GM12878 (cell line): ENCODE measurements at regions not wholly inside any gene's neighbourhood (a gene's known extent, or its start where the extent isn't known, plus 50 kb on each side); places are given as distances from the start of the nearest gene placed in this dataset.

ENCODE experiments used
- ATAC-seq: fragments of 200-7000 bp; cut with Tn5 transposase; 3 replicates; pipeline ENCODE4 v1.9.1; 2020; ENCODE audit warnings: mild to moderate bottlenecking, moderate library complexity
- BruUV-seq: library from RNA; stranded (reverse); fragments of 400-500 nt; replicated peaks from 2 replicates; lab custom pipeline; 2021; lab: Mats Ljungman, UMichigan
- CTCF ChIA-PET: fragments of 300-600 bp; sonication (Branson Sonifier 250); formaldehyde crosslinking; extraction: SDS; loops from one replicate; lab custom pipeline; 2021; ENCODE audit warnings: inconsistent platforms; lab: Yijun Ruan, JAX
- POLR2A ChIA-PET: fragments of 350-600 bp; formaldehyde crosslinking; extraction: SDS; loops from one replicate; lab custom pipeline; 2021; ENCODE audit warnings: inconsistent platforms; lab: Charles Lee
- RAD21 ChIA-PET: fragments of 300-600 bp; sonication (Branson Sonifier 250); formaldehyde crosslinking; loops from one replicate; lab custom pipeline; 2023; ENCODE audit warnings: antibody characterized with exemption; ENCODE audit not compliant: unreplicated experiment; lab: Charles Lee
- SMC1A ChIA-PET: fragments of 300-600 bp; sonication (Branson Sonifier 250); formaldehyde crosslinking; loops from one replicate; lab custom pipeline; 2023; ENCODE audit not compliant: unreplicated experiment, uncharacterized antibody; lab: Charles Lee
- DNase-seq: peaks from one replicate; pipeline ENCODE4 v3.0.0-alpha.2; 2011; ENCODE audit warnings: low read depth, low spot score
- FAIRE-seq: peaks from 3 replicates; lab custom pipeline; 2011; peaks lifted over from hg19 to GRCh38; lab: Jason Lieb, UNC
- H2AFZ ChIP-seq: 2 replicates; pipeline ENCODE4 v1.6.0; 2011; ENCODE audit warnings: low read depth, low read length, control low read depth; ENCODE audit not compliant: control insufficient read depth
- H3K27ac ChIP-seq: 2 replicates; pipeline ENCODE4 v1.5.1; 2011; ENCODE audit warnings: control low read depth; ENCODE audit not compliant: control insufficient read depth, insufficient read depth
- H3K27me3 ChIP-seq, 2 experiments: replicated peaks in 1 of 2; 2 replicates each; pipeline versions ENCODE4 v1.6.0 to v1.6.1; 2011; ENCODE audit warnings: low read length in 1 of 2; ENCODE audit not compliant: control insufficient read depth in 2 of 2, insufficient read depth in 2 of 2
- H3K36me3 ChIP-seq, 2 experiments: 2 replicates each; pipeline ENCODE4 v1.5.1; 2011; ENCODE audit warnings: low read length in 1 of 2; ENCODE audit not compliant: control insufficient read depth in 2 of 2, insufficient read depth in 2 of 2
- H3K4me1 ChIP-seq: 2 replicates; pipeline ENCODE4 v1.6.1; 2011; ENCODE audit warnings: mild to moderate bottlenecking, low read length, moderate library complexity, mixed read lengths; ENCODE audit not compliant: control insufficient read depth, insufficient read depth
- H3K4me2 ChIP-seq: 2 replicates; pipeline ENCODE4 v1.6.0; 2011; ENCODE audit warnings: control low read depth; ENCODE audit not compliant: control insufficient read depth, insufficient read depth
- H3K4me3 ChIP-seq: fragments of 200-600 bp; sonication (generic); 2 replicates; pipeline ENCODE4 v1.5.1; 2016
- H3K79me2 ChIP-seq: 2 replicates; pipeline ENCODE4 v1.6.0; 2011; ENCODE audit warnings: low read length; ENCODE audit not compliant: control insufficient read depth, insufficient read depth
- H3K9ac ChIP-seq: 2 replicates; pipeline ENCODE4 v1.8.0; 2011; ENCODE audit warnings: low read length, control low read depth, mixed read lengths; ENCODE audit not compliant: control insufficient read depth, insufficient read depth
- H3K9me3 ChIP-seq: replicated peaks from 3 replicates; pipeline ENCODE4 v1.5.1; 2011; ENCODE audit warnings: mild to moderate bottlenecking, low read length; ENCODE audit not compliant: control insufficient read depth, insufficient read depth
- H4K20me1 ChIP-seq: 2 replicates; pipeline ENCODE4 v1.6.0; 2011; ENCODE audit not compliant: control insufficient read depth, insufficient read depth
- FOXK2 ChIP-seq: fragments of 450-650 bp; IDR thresholded peaks from 2 replicates; pipeline ENCODE4 v1.6.1; 2017; ENCODE audit warnings: mild to moderate bottlenecking, moderate library complexity
- IKZF1 ChIP-seq: fragments of 450-650 bp; conservative IDR thresholded peaks from 2 replicates; pipeline ENCODE4 v1.6.1; 2017; ENCODE audit warnings: antibody characterized with exemption, mild to moderate bottlenecking
- IKZF2 ChIP-seq, 2 experiments: fragments of 450-650 bp; IDR thresholded peaks; 2 replicates each; pipeline ENCODE4 v1.6.1; 2017; ENCODE audit warnings: mild to moderate bottlenecking in 2 of 2, moderate library complexity in 2 of 2
- SPI1 ChIP-seq: IDR thresholded peaks from 2 replicates; pipeline ENCODE4 v1.6.1; 2011; ENCODE audit warnings: low read depth, mild to moderate bottlenecking, low read length, moderate library complexity, borderline replicate concordance; ENCODE audit not compliant: insufficient read depth
- WGBS: methylation state at CpG from one replicate; pipeline ENCODE4 v1.1.6; 2016; ENCODE audit warnings: low lambda C conversion rate; ENCODE audit not compliant: insufficient replicate concordance, insufficient coverage; ENCODE audit errors: missing lambda C conversion rate; 5-methylcytosine and 5-hydroxymethylcytosine counted together
- in situ Hi-C: fragments of 300-500 bp; cut with MboI; formaldehyde crosslinking; loops from 9 replicates; pipeline ENCODE4 v1.14.3; 2018; ENCODE audit warnings: mixed read lengths
- intact Hi-C: fragments of 100-400 bp; cut with micrococcal nuclease; formaldehyde crosslinking; loops from one replicate; pipeline ENCODE4 v1.14.2; 2022; ENCODE audit not compliant: unreplicated experiment

DNA sequence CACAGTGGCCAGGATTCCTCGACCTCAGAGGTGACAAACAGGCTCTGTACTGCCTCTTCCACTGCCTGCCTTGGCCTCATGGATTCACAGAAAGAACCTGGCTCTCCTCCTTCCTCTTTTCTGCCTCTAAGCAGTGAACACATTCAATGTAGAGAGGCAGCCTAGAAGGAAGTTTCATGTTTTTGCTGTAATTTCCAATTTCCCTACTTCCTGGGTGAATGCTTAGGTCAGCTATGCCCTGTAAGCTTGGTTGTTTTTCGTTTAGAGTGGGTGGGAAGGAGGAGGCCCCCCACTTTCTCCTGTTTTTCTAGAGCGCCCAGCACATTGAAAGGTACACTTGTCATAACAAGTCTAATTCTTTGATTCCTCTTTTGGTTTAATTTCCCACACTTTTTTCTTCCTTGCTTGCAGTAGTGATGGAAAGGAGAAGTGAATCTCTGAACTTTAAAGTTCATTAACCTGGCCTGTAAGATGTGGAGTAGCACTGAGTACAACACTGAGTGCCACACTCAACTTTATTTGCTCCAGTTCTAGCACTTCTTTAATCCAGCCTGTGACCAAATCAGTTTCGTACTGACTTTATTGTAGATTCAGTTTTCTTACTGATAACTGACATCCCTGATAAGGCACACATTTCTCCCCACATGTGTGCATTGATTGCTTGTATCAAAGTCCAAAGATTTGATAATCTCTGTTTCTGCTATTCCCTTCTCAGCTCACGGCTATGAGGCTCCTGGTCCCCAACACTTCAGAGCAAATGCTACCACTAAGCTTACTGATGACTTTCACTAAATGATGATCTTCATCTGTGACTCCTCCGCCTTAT lies 100.0 kb upstream of the MAN1A1 start:
- no peak for TF ChIP-seq FOXK2
- peak; percentile 44; the same call in 1 of the 2 replicates for TF ChIP-seq SPI1
- peak; percentile 48 for TF ChIP-seq IKZF1
- peak; percentile 33 to 41; a peak in 2 of 4 replicates for TF ChIP-seq IKZF2 (IDR thresholded peaks at IDR 0.05)
- H3K9me3 ChIP-seq: no peaks in the 10 kb centered on the region; the same call in 2 of the 3 replicates
- peak overlapping the region; percentile 54 for H2AFZ ChIP-seq
- in situ Hi-C loops (no loop called here), intact Hi-C loops (loop anchor here (2.0 to 10.0 kb wide), 2 partner anchors 13 to 85 kb away; no protein-coding TSS in a partner anchor)
- DNase-seq (no peak), ATAC-seq (peak; percentile 40), FAIRE-seq (no peak)
- ChIA-PET SMC1A (interaction anchor here (0.6 to 12.9 kb wide), 7 partner anchors 9 to 114 kb away, joined by 3 to 109 read pairs (median 6); no protein-coding TSS in a partner anchor), CTCF (interaction anchor here (0.8 to 1.9 kb wide), 4 partner anchors 10 to 99 kb away, joined by 4 to 8 read pairs (median 4); no protein-coding TSS in a partner anchor), POLR2A (interaction anchor here (0.6 to 1.2 kb wide), 2 partner anchors 9 to 740 kb away, joined by 3 read pairs; no protein-coding TSS in a partner anchor), RAD21 (interaction anchor here (1.3 to 1.9 kb wide), 3 partner anchors 9 to 104 kb away, joined by 3 to 8 read pairs (median 6); no protein-coding TSS in a partner anchor)
- 64% methylated on average over 6 of the region's 6 CpGs for WGBS
- H3K4me1 ChIP-seq: peaks cover 32% of the 10 kb centered on the region
- H3K4me2 ChIP-seq: 0 out of 2 replicates have a peak overlapping the region, but pooled peaks have one; percentile 47
- no peaks in the 10 kb centered on the region for H3K27me3 ChIP-seq
- H3K4me3 ChIP-seq: no peak overlapping the region
- peak overlapping the region; percentile 47; the same call in 1 of the 2 replicates for H3K27ac ChIP-seq
- no peaks in the 10 kb centered on the region for H3K79me2 ChIP-seq
- H4K20me1 ChIP-seq: no peaks in the 10 kb centered on the region
- no TSS peak for BruUV-seq
- H3K9ac ChIP-seq: no peak overlapping the region
- H3K36me3 ChIP-seq: no peaks in the 10 kb centered on the region
